ENCODE measurements at regions not wholly inside any gene's neighbourhood (a gene's known extent, or its start where the extent isn't known, plus 50 kb on each side); places are given as distances from the start of the nearest gene placed in this dataset.

GRCh38 chr18:51266773-51267172, 69.3 kb upstream of the MEX3C start:
- TF ChIP-seq, protein P1, sequence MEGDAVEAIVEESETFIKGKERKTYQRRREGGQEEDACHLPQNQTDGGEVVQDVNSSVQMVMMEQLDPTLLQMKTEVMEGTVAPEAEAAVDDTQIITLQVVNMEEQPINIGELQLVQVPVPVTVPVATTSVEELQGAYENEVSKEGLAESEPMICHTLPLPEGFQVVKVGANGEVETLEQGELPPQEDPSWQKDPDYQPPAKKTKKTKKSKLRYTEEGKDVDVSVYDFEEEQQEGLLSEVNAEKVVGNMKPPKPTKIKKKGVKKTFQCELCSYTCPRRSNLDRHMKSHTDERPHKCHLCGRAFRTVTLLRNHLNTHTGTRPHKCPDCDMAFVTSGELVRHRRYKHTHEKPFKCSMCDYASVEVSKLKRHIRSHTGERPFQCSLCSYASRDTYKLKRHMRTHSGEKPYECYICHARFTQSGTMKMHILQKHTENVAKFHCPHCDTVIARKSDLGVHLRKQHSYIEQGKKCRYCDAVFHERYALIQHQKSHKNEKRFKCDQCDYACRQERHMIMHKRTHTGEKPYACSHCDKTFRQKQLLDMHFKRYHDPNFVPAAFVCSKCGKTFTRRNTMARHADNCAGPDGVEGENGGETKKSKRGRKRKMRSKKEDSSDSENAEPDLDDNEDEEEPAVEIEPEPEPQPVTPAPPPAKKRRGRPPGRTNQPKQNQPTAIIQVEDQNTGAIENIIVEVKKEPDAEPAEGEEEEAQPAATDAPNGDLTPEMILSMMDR (IDR thresholded peaks at IDR 0.05) = no peak
- no peak for TF ChIP-seq POLR2A (IDR thresholded peaks at IDR 0.05)

Measured in uterus (tissue), 2 donors.